H1 (cell line): ENCODE measurements at regions not wholly inside any gene's neighbourhood (a gene's known extent, or its start where the extent isn't known, plus 50 kb on each side); places are given as distances from the start of the nearest gene placed in this dataset.

ENCODE experiments used
- CHD7 ChIP-seq: fragments of 300-600 bp; sonication (generic); IDR thresholded peaks from 2 replicates; pipeline ENCODE4 v1.7.1; 2012; ENCODE audit warnings: low read length, moderate library complexity, mild to moderate bottlenecking, inconsistent platforms; ENCODE audit not compliant: insufficient replicate concordance

GRCh38 chr2:20928617-20929016, 105.7 kb upstream of the LDAH start (continued):
- TF ChIP-seq CHD7, result no peak
